Calu3 (cell line): ENCODE measurements at regions not wholly inside any gene's neighbourhood (a gene's known extent, or its start where the extent isn't known, plus 50 kb on each side); places are given as distances from the start of the nearest gene placed in this dataset.

Experiments used
- BruUV-seq: library from RNA; stranded (reverse); fragments of 400-500 nt; replicated peaks from 2 replicates; lab custom pipeline; 2021; lab: Mats Ljungman, UMichigan
- CTCF ChIA-PET: fragments of 300-600 bp; sonication (Branson Sonifier 250); formaldehyde crosslinking; loops from one replicate; lab custom pipeline; 2022; ENCODE audit warnings: antibody characterized with exemption; lab: Charles Lee
- DNase-seq: peaks from one replicate; pipeline ENCODE4 v3.0.0; 2022
- H3K27ac Mint-ChIP-seq: one replicate; pipeline ENCODE4 v1.8.0; 2022; ENCODE audit warnings: mixed read lengths; ENCODE audit not compliant: unreplicated experiment
- H3K27me3 Mint-ChIP-seq: one replicate; pipeline ENCODE4 v1.8.0; 2022; ENCODE audit warnings: mixed read lengths; ENCODE audit not compliant: unreplicated experiment
- H3K36me3 Mint-ChIP-seq: one replicate; pipeline ENCODE4 v1.8.0; 2022; ENCODE audit warnings: mild to moderate bottlenecking, moderate library complexity, mixed read lengths; ENCODE audit not compliant: insufficient read depth, unreplicated experiment
- H3K4me1 Mint-ChIP-seq: one replicate; pipeline ENCODE4 v1.8.0; 2022; ENCODE audit warnings: mild to moderate bottlenecking, low read depth, mixed read lengths; ENCODE audit not compliant: unreplicated experiment
- H3K4me3 Mint-ChIP-seq: one replicate; pipeline ENCODE4 v1.8.0; 2022; ENCODE audit warnings: mild to moderate bottlenecking, low read depth, moderate library complexity, mixed read lengths; ENCODE audit not compliant: unreplicated experiment
- H3K9me3 Mint-ChIP-seq: one replicate; pipeline ENCODE4 v1.8.0; 2022; ENCODE audit warnings: low read depth, mixed read lengths; ENCODE audit not compliant: unreplicated experiment
- intact Hi-C: fragments of 100-400 bp; cut with micrococcal nuclease; formaldehyde crosslinking; loops from one replicate; pipeline ENCODE4 v1.10.0; 2022; ENCODE audit not compliant: unreplicated experiment
- TF ChIP-seq, protein P1 (sequence below): fragments of 200-600 bp; IDR thresholded peaks from one replicate; pipeline ENCODE4 v1.8.0; 2022; ENCODE audit warnings: antibody characterized with exemption; ENCODE audit not compliant: unreplicated experiment

DNA sequence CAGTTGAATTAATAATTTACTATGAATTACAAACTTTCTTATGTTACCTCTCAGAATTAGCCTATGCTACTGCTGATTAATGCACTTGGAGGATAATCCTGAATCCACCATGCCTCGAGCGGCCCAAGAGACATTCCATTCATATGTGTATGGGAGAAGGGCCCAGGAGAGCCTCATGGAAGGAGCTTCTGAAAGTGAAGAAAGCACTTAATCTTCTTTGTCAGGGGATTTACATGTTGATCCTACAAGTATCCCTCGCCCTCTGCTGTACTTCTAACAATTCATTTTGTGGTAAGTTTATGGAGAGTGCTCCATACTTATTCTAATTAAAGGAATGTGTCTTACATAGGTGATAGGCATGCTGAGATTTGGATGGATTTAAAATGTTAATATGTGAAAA is 1189.1 kb upstream of the NXPH2 start:
- Mint-ChIP-seq H3K36me3 (no peaks in the 10 kb centered on the region), H3K27ac (no peak overlapping the region), H3K27me3 (no peaks in the 10 kb centered on the region), H3K4me3 (no peak overlapping the region), H3K9me3 (peaks cover 9% of the 10 kb centered on the region), H3K4me1 (no peaks in the 10 kb centered on the region)
- intact Hi-C loops = no loop called here
- TF ChIP-seq, protein P1, sequence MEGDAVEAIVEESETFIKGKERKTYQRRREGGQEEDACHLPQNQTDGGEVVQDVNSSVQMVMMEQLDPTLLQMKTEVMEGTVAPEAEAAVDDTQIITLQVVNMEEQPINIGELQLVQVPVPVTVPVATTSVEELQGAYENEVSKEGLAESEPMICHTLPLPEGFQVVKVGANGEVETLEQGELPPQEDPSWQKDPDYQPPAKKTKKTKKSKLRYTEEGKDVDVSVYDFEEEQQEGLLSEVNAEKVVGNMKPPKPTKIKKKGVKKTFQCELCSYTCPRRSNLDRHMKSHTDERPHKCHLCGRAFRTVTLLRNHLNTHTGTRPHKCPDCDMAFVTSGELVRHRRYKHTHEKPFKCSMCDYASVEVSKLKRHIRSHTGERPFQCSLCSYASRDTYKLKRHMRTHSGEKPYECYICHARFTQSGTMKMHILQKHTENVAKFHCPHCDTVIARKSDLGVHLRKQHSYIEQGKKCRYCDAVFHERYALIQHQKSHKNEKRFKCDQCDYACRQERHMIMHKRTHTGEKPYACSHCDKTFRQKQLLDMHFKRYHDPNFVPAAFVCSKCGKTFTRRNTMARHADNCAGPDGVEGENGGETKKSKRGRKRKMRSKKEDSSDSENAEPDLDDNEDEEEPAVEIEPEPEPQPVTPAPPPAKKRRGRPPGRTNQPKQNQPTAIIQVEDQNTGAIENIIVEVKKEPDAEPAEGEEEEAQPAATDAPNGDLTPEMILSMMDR = no peak
- CTCF ChIA-PET = no interaction called here
- DNase-seq = no peak
- no TSS peak for BruUV-seq

DNA sequence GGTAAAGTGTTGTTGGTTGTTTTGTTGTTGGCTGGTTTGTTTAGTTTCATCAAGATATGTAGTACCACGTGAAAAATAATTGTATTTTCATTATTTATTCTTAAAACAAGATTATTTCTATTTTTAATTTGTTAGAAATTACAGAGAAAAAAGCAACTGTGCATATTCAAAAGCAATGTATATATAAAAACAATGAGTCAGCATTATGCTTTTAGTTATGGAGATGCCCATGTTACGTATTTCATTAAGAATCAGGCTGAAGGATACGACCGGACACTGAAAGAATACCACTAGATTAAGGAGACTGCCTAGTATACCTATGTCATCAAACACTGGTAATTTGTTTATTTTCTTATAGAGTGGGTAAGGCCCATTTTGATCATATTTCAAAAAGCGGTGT is 1188.4 kb upstream of the NXPH2 start:
- Mint-ChIP-seq H3K4me1 (peaks cover 7% of the 10 kb centered on the region), H3K9me3 (peaks cover 5% of the 10 kb centered on the region), H3K4me3 (no peak overlapping the region), H3K36me3 (no peaks in the 10 kb centered on the region), H3K27me3 (no peaks in the 10 kb centered on the region), H3K27ac (no peak overlapping the region)
- DNase-seq = no peak
- intact Hi-C loops = no loop called here
- CTCF ChIA-PET = no interaction called here
- BruUV-seq = no TSS peak
- TF ChIP-seq, protein P1 = no peak

GRCh38 chr2:139967665-139968064 is 1187.5 kb upstream of the NXPH2 start:
- Mint-ChIP-seq H3K27ac (no peak overlapping the region), H3K4me3 (no peak overlapping the region), H3K27me3 (no peaks in the 10 kb centered on the region), H3K9me3 (peaks cover 2% of the 10 kb centered on the region), H3K4me1 (peaks cover 8% of the 10 kb centered on the region), H3K36me3 (no peaks in the 10 kb centered on the region)
- TF ChIP-seq, protein P1 = no peak
- DNase-seq = no peak
- intact Hi-C loops = no loop called here
- no TSS peak for BruUV-seq
- CTCF ChIA-PET = no interaction called here

- CTCF ChIA-PET = no interaction called here
- H3K27ac Mint-ChIP-seq = no peak overlapping the region
- no peaks in the 10 kb centered on the region for H3K27me3 Mint-ChIP-seq
- intact Hi-C loops = no loop called here
- H3K4me1 Mint-ChIP-seq = peaks cover 8% of the 10 kb centered on the region
- no peak overlapping the region for H3K4me3 Mint-ChIP-seq
- no peaks in the 10 kb centered on the region for H3K36me3 Mint-ChIP-seq
- no peak for DNase-seq
- BruUV-seq = no TSS peak
- peaks cover 2% of the 10 kb centered on the region for H3K9me3 Mint-ChIP-seq
- TF ChIP-seq, protein P1 = no peak
Observed at GRCh38 chr2:139964721-139965440, 1184.7 kb upstream of the NXPH2 start.
